OCI-LY1 (cell line): ENCODE measurements at regions not wholly inside any gene's neighbourhood (a gene's known extent, or its start where the extent isn't known, plus 50 kb on each side); places are given as distances from the start of the nearest gene placed in this dataset.

ENCODE experiments used
- H2AFZ ChIP-seq: fragments of 200-600 bp; sonication (generic), shearing (Covaris generic); 2 replicates; pipeline ENCODE4 v1.6.0; 2014; ENCODE audit warnings: antibody characterized with exemption, mild to moderate bottlenecking, low read length
- H3F3A ChIP-seq: fragments of 200-600 bp; sonication (generic), shearing (Covaris generic); 2 replicates; pipeline ENCODE4 v1.6.0; 2014; ENCODE audit warnings: mild to moderate bottlenecking, antibody characterized with exemption, low read length, moderate library complexity; ENCODE audit not compliant: insufficient read depth
- H3K27ac ChIP-seq: fragments of 200-600 bp; sonication (generic); 2 replicates; pipeline ENCODE4 v1.5.1; 2014; ENCODE audit warnings: low read length, mixed run types, mild to moderate bottlenecking, low read depth; ENCODE audit not compliant: poor library complexity, severe bottlenecking
- H3K27me3 ChIP-seq: fragments of 200-600 bp; sonication (generic); 2 replicates; pipeline ENCODE4 v1.6.0; 2014; ENCODE audit warnings: antibody characterized with exemption, mild to moderate bottlenecking, low read length, moderate library complexity; ENCODE audit not compliant: insufficient read depth
- H3K36me3 ChIP-seq: fragments of 200-600 bp; sonication (generic); 2 replicates; pipeline ENCODE4 v1.6.1; 2014; ENCODE audit warnings: mild to moderate bottlenecking, antibody characterized with exemption, low read length, moderate library complexity, mixed read lengths; ENCODE audit not compliant: insufficient read depth
- H3K4me1 ChIP-seq: fragments of 200-600 bp; sonication (generic); 2 replicates; pipeline ENCODE4 v1.5.1; 2014; ENCODE audit warnings: mild to moderate bottlenecking, low read length, moderate library complexity; ENCODE audit not compliant: insufficient read depth, severe bottlenecking
- H3K4me2 ChIP-seq: fragments of 200-600 bp; sonication (generic), shearing (Covaris generic); 2 replicates; pipeline ENCODE4 v1.6.1; 2014; ENCODE audit warnings: low read length
- H3K4me3 ChIP-seq: fragments of 200-600 bp; sonication (generic); 2 replicates; pipeline ENCODE4 v1.5.1; 2014; ENCODE audit warnings: low read length, low read depth, mild to moderate bottlenecking, mixed read lengths; ENCODE audit not compliant: poor library complexity, severe bottlenecking
- H3K79me2 ChIP-seq: fragments of 200-600 bp; shearing (Covaris generic); 2 replicates; pipeline ENCODE4 v1.6.1; 2016; ENCODE audit warnings: mixed run types, low read length, mixed read lengths; ENCODE audit not compliant: insufficient read depth
- H3K9ac ChIP-seq: fragments of 200-600 bp; sonication (generic), shearing (Covaris generic); 2 replicates; pipeline ENCODE4 v1.6.1; 2014; ENCODE audit warnings: mild to moderate bottlenecking, low read length, mixed read lengths
- H3K9me2 ChIP-seq: fragments of 200-600 bp; sonication (generic), shearing (Covaris generic); 2 replicates; pipeline ENCODE4 v1.6.1; 2014; ENCODE audit warnings: low read depth, mild to moderate bottlenecking, low read length, mixed read lengths
- H3K9me3 ChIP-seq: fragments of 200-600 bp; shearing (Covaris generic); 2 replicates; pipeline ENCODE4 v1.6.1; 2014; ENCODE audit warnings: low read length, mixed read lengths
- H4K20me1 ChIP-seq: fragments of 200-600 bp; sonication (generic), shearing (Covaris generic); 2 replicates; pipeline ENCODE4 v1.6.0; 2016; ENCODE audit warnings: mild to moderate bottlenecking, low read length; ENCODE audit not compliant: insufficient read depth
- EZH2 ChIP-seq: fragments of 200-600 bp; sonication (generic), shearing (Covaris generic); IDR thresholded peaks from 2 replicates; pipeline ENCODE4 v1.8.0; 2017; ENCODE audit warnings: borderline replicate concordance, mixed run types, mild to moderate bottlenecking, antibody characterized with exemption, low read length, moderate library complexity, mixed read lengths
- TF ChIP-seq, protein P1 (sequence below): fragments of 200-600 bp; sonication (generic), shearing (Covaris generic); IDR thresholded peaks from 2 replicates; pipeline ENCODE4 v1.5.1; 2017; ENCODE audit warnings: mild to moderate bottlenecking, antibody characterized with exemption, low read length, moderate library complexity, mixed read lengths

DNA sequence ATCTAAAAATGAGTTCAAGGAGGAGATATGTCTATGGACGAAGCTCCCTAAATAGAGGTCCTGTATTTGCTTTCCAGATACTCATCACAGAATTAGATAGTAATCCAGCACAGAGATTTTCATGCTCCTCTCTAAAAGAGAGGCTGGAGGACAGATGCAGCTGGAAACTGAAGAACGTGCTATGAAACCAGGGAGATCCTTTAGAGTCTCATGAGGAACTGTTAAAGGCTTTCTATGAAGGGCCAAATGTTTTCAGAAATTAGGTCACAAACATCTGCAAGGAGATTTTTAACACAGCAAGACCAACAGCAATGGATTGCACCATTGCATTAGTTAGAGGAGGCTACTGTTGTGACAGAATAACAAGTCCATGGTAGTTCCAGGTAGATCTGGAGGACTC, 95.6 kb upstream of the ARHGAP20 start:
- no peak overlapping the region for H3K4me2 ChIP-seq
- no peak overlapping the region for H2AFZ ChIP-seq
- H3K36me3 ChIP-seq: no peaks in the 10 kb centered on the region
- H3K27ac ChIP-seq: no peak overlapping the region
- no peak overlapping the region for H3K9ac ChIP-seq
- H3K9me3 ChIP-seq: no peaks in the 10 kb centered on the region
- H4K20me1 ChIP-seq: no peaks in the 10 kb centered on the region
- TF ChIP-seq, protein P1, sequence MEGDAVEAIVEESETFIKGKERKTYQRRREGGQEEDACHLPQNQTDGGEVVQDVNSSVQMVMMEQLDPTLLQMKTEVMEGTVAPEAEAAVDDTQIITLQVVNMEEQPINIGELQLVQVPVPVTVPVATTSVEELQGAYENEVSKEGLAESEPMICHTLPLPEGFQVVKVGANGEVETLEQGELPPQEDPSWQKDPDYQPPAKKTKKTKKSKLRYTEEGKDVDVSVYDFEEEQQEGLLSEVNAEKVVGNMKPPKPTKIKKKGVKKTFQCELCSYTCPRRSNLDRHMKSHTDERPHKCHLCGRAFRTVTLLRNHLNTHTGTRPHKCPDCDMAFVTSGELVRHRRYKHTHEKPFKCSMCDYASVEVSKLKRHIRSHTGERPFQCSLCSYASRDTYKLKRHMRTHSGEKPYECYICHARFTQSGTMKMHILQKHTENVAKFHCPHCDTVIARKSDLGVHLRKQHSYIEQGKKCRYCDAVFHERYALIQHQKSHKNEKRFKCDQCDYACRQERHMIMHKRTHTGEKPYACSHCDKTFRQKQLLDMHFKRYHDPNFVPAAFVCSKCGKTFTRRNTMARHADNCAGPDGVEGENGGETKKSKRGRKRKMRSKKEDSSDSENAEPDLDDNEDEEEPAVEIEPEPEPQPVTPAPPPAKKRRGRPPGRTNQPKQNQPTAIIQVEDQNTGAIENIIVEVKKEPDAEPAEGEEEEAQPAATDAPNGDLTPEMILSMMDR: no peak
- TF ChIP-seq EZH2: no peak
- no peaks in the 10 kb centered on the region for H3K9me2 ChIP-seq
- H3K79me2 ChIP-seq: no peaks in the 10 kb centered on the region
- no peaks in the 10 kb centered on the region for H3K4me1 ChIP-seq
- no peaks in the 10 kb centered on the region for H3K27me3 ChIP-seq
- H3K4me3 ChIP-seq: no peak overlapping the region
- no peaks in the 10 kb centered on the region for H3F3A ChIP-seq

DNA sequence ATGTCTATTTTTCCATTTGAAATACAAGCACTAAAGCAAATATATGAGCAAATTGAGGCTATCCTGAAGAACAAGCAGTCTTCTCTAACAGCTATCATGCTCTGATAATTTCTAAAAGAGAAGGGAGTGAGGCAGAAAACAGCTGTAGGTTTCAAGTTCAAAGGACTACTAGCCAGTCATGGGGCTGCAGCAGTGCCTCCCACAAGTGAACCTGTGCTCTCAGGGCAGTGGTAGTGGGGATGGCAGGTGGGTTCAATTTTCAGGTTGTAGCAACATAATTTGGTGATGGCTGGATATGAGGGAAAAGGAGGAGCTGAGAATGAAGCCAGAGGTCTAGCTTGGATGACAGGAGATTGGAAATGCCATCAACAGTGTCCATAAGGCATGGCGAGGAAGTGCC, 93.5 kb upstream of the ARHGAP20 start:
- Histone ChIP-seq H3F3A (no peaks in the 10 kb centered on the region), H2AFZ (no peak overlapping the region), H3K4me1 (no peaks in the 10 kb centered on the region)

DNA sequence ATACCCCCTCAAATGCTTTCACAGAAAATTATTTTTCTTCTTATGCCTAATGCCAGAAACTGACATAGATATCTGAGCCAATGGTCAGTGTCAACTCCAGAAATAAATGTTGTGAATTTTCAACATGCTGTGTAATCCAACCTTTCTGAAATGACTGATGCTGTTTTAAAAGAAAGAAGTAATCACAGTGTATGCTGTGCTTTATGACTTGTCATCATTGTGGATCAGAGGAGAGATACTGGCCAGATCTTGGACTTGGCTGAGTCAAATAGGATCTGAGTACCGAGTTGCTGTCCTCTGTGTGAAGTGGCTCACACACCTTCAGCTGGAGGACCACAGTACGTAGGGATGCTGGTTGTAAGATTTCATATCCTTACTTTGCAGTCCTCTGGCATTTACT, 89.9 kb upstream of the ARHGAP20 start:
- Histone ChIP-seq H3K9me2 (no peaks in the 10 kb centered on the region), H3K9me3 (no peaks in the 10 kb centered on the region), H3K79me2 (no peaks in the 10 kb centered on the region), H3K27me3 (no peaks in the 10 kb centered on the region), H3F3A (no peaks in the 10 kb centered on the region), H2AFZ (no peak overlapping the region), H3K4me2 (no peak overlapping the region), H3K27ac (no peak overlapping the region), H3K36me3 (no peaks in the 10 kb centered on the region), H4K20me1 (no peaks in the 10 kb centered on the region), H3K4me3 (no peak overlapping the region), H3K4me1 (no peaks in the 10 kb centered on the region), H3K9ac (no peak overlapping the region)
- TF ChIP-seq EZH2: no peak
- TF ChIP-seq, protein P1: no peak

More for the DNA sequence above, 93.5 kb upstream of the ARHGAP20 start:
- Histone ChIP-seq H3K4me3 (no peak overlapping the region), H3K9me2 (no peaks in the 10 kb centered on the region), H3K27me3 (no peaks in the 10 kb centered on the region), H3K4me2 (no peak overlapping the region), H3K79me2 (no peaks in the 10 kb centered on the region), H3K27ac (no peak overlapping the region), H4K20me1 (no peaks in the 10 kb centered on the region), H3K9me3 (no peaks in the 10 kb centered on the region), H3K9ac (no peak overlapping the region), H3K36me3 (no peaks in the 10 kb centered on the region)
- TF ChIP-seq EZH2: no peak
- TF ChIP-seq, protein P1: no peak
